SK-N-MC (cell line): ENCODE measurements at regions not wholly inside any gene's neighbourhood (a gene's known extent, or its start where the extent isn't known, plus 50 kb on each side); places are given as distances from the start of the nearest gene placed in this dataset.
"Not testable (repeated sequence)": the region's sequence is repeated elsewhere in the genome, so short reads cannot be mapped to it uniquely, and the experiment has no call there.

Source experiments
- DNase-seq: peaks from one replicate; pipeline ENCODE4 v3.0.0-alpha.2; 2011; ENCODE audit warnings: low read depth, low spot score
- H3K27ac ChIP-seq: fragments of 200-600 bp; sonication (generic); 2 replicates; pipeline ENCODE4 v1.5.1; 2016; ENCODE audit warnings: mixed run types
- H3K36me3 ChIP-seq: fragments of 200-600 bp; sonication (generic); 2 replicates; pipeline ENCODE4 v1.6.1; 2017; ENCODE audit warnings: antibody characterized with exemption, low read length, mixed read lengths; ENCODE audit not compliant: insufficient read depth
- H3K4me3 ChIP-seq: fragments of 200-600 bp; sonication (generic); 2 replicates; pipeline ENCODE4 v1.5.1; 2016
- H3K9ac ChIP-seq: fragments of 200-600 bp; sonication (generic); 2 replicates; pipeline ENCODE4 v1.8.0; 2017; ENCODE audit warnings: mixed run types, mixed read lengths; ENCODE audit not compliant: insufficient read length
- H3K9me3 ChIP-seq: fragments of 200-600 bp; sonication (generic); 2 replicates; pipeline ENCODE4 v1.6.1; 2017; ENCODE audit warnings: low read depth, mild to moderate bottlenecking, antibody characterized with exemption, low read length, moderate library complexity, mixed read lengths
- EZH2 ChIP-seq: fragments of 200-600 bp; sonication (generic); IDR thresholded peaks from one replicate; pipeline ENCODE4 v1.6.1; 2017; ENCODE audit warnings: antibody characterized with exemption
- FOXP2 ChIP-seq: optimal IDR thresholded peaks from 2 replicates; pipeline ENCODE3; 2011; ENCODE audit warnings: mild to moderate bottlenecking, moderate library complexity; ENCODE audit not compliant: insufficient read depth; ENCODE audit errors: extremely low read length, control extremely low read depth
- POLR2AphosphoS5 ChIP-seq: IDR thresholded peaks from 2 replicates; pipeline ENCODE4 v1.6.1; 2012; ENCODE audit warnings: mild to moderate bottlenecking, low read depth, low read length, borderline replicate concordance

DNA sequence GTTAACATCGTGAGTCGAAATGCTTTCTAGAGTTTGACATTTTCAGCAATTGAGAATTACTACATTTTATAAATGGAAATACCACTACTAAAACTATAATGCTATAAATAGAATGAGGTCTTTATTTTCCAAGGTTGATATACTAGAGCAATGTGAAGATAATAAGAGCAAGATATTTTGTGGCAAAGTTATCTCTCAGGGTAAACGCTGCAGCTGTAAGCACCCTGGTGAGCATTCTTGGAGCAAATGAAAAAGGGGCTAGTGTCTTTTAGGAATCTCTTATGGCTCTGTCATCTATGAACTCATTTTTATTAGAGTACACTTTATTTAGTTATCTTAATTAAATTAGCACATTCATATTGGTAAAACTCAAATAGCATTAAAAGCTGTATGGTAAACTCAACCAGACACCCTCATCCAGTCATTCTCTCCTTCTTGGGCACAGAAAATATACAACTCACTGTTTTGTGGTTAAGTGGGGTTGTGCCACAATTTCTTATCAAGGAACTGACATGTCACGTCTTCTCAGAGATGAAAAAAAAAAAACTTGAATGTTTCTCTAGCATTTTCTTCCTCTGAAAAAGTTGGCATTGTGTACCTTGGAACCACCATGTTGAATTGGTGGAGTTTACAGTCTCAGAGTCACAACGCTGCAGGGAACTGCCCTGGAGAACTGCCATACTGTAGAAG is 289.5 kb upstream of the PFKP start:
- TF ChIP-seq FOXP2: no peak
- no peak for TF ChIP-seq EZH2
- TF ChIP-seq POLR2AphosphoS5: no peak
- H3K36me3 ChIP-seq: no peaks in the 10 kb centered on the region
- no peak overlapping the region for H3K9ac ChIP-seq

DNA sequence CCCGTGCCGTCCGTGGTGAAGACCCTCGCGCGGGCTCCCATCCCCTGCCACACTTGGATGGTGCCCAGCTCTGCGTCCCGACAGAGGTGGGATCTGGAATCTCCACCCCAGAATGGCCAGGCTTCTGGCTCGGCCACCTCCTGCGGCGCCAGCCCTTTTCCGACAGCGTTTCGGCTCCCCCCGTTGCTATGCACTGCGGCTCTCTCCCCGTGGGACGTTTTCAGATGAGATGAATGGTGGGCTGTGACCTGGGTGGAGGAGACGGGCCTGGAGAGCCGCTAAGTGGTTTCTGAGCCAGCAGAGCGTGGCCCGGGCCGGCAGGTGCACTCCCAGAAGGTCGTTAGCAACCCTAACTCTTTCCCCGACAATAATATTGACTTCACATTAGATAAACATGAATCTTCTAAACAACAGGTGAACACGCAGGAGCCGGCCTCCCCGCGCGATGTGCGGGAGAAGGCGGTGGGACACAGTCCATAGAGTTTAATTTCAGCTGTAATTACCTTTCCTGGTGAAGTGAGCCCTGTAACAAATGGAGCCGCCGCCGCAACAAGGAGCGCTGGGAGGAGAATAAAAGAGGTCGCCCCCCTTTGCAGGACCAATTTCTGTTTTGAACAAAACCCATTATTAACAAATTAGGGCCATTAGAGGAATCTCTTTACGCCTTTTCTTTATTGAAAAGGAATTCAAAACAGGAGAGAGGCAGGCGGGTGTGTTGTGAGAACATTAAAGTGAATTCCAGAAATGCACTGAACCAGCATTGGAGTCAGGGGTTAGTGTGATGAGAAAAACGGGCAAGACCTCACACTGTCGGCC is 294.3 kb upstream of the PFKP start:
- Histone ChIP-seq H3K36me3 (no peaks in the 10 kb centered on the region), H3K27ac (no peak overlapping the region), H3K9ac (no peak overlapping the region), H3K4me3 (no peak overlapping the region), H3K9me3 (no peaks in the 10 kb centered on the region)
- DNase-seq: no peak
- no peak for TF ChIP-seq FOXP2
- TF ChIP-seq POLR2AphosphoS5: no peak
- no peak for TF ChIP-seq EZH2

More for the DNA sequence above, 289.5 kb upstream of the PFKP start:
- no peak for DNase-seq
- H3K27ac ChIP-seq: no peak overlapping the region
- H3K9me3 ChIP-seq: no peaks in the 10 kb centered on the region
- no peak overlapping the region for H3K4me3 ChIP-seq

DNA sequence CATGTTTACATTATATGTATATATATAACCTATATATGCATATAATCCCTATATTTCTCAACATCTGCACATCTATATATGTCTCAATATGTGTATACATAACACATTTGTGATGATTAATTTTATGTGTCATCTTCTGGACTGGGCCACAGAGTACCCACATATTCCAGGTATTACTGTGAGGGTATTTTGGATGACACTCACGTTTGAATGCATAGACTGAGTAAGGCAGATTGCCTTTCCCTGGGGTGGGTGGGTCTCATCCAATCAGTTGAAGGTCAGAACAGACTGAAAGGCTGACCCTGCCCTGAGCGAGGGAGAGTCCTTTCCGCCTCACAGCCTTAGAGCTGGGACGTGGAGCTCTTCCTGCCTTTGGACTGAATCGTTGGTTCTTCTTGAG is 295.2 kb upstream of the PFKP start:
- no peak for DNase-seq
- no peaks in the 10 kb centered on the region for H3K36me3 ChIP-seq
- H3K27ac ChIP-seq: no peak overlapping the region
- no peak overlapping the region for H3K9ac ChIP-seq
- H3K9me3 ChIP-seq: no peaks in the 10 kb centered on the region
- TF ChIP-seq POLR2AphosphoS5: no peak
- no peak for TF ChIP-seq EZH2
- TF ChIP-seq FOXP2: no peak
- H3K4me3 ChIP-seq: no peak overlapping the region

GRCh38 chr10:2767293-2767692 is 300.1 kb upstream of the PFKP start:
- not testable (repeated sequence) for H3K36me3 ChIP-seq, DNase-seq, H3K27ac ChIP-seq, H3K9ac ChIP-seq, H3K4me3 ChIP-seq, H3K9me3 ChIP-seq

DNA sequence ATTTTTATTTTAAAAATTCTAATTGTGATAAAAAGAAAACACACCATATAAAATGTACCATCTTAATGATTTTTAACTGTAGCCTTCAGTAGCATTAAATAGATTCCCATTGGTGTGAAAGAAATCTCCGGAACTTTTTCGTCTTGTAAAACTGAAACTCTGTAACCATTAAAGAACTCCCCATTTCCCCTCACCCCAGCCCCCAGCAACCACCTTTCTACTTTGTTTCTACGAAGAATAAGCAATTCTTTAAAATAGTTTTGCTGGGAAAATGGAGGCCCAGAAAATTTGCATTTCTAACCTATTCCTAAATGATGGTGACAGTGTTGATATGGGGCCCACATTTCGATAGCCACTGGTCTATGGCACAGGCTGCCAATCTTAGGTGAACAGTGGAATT is 305.4 kb upstream of the PFKP start:
- TF ChIP-seq FOXP2: no peak
- no peak for TF ChIP-seq POLR2AphosphoS5
- TF ChIP-seq EZH2: no peak
- Histone ChIP-seq H3K9me3 (no peaks in the 10 kb centered on the region), H3K4me3 (no peak overlapping the region), H3K9ac (no peak overlapping the region), H3K27ac (no peak overlapping the region), H3K36me3 (no peaks in the 10 kb centered on the region)
- DNase-seq: no peak

DNA sequence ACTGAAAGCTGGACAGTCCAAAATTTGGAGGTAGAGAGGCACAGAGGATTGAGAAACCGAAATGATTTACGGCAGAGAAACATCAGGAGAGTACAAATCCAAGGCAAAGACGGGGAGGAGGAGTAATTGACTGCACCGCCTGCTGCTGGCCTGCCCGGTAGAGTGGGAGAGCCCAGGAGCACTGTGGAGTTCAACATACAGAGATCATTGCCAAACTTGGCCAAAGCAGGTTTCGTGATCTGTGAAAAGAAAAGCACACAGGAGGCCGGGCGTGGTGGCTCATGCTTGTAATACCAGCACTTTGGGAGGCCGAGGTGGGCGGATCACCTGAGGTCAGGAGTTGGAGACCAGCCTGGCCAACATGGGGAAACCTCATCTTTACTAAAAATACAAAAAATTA is 306.0 kb upstream of the PFKP start:
- TF ChIP-seq FOXP2 (no peak), EZH2 (no peak), POLR2AphosphoS5 (no peak)
- Histone ChIP-seq H3K36me3 (no peaks in the 10 kb centered on the region), H3K9ac (no peak overlapping the region), H3K4me3 (no peak overlapping the region), H3K27ac (no peak overlapping the region), H3K9me3 (no peaks in the 10 kb centered on the region)
- no peak for DNase-seq

- no peak overlapping the region for H3K27ac ChIP-seq
- H3K36me3 ChIP-seq: no peaks in the 10 kb centered on the region
- no peak for DNase-seq
- H3K9me3 ChIP-seq: no peaks in the 10 kb centered on the region
- no peak overlapping the region for H3K4me3 ChIP-seq
- H3K9ac ChIP-seq: no peak overlapping the region
- TF ChIP-seq EZH2: no peak
- TF ChIP-seq FOXP2: no peak
- TF ChIP-seq POLR2AphosphoS5: no peak
Observed at GRCh38 chr10:2760736-2761135, 306.6 kb upstream of the PFKP start.

DNA sequence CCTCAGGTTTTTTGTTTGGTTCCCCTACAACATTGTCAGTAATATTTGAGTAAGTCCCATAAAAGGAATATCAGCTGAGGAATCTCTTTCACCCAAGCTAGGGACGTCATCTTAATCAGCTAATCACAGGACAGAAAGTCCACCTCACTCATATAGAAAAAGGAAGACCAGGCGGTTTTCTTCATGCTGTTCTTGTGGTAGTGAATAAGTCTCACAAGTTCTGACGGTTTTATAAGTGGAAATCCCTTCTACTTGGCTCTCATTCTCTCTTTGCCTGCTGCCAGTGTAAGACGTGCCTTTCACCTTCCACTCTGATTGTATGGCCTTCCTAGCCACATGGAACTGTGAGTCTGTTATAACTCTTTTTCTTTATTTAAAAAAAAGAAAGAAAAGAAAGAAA is 308.1 kb upstream of the PFKP start:
- no peak overlapping the region for H3K9ac ChIP-seq
- DNase-seq: no peak
- H3K27ac ChIP-seq: no peak overlapping the region
- no peaks in the 10 kb centered on the region for H3K9me3 ChIP-seq
- no peak overlapping the region for H3K4me3 ChIP-seq
- no peaks in the 10 kb centered on the region for H3K36me3 ChIP-seq
- TF ChIP-seq FOXP2 (no peak), EZH2 (no peak), POLR2AphosphoS5 (no peak)
